ENCODE measurements at regions not wholly inside any gene's neighbourhood (a gene's known extent, or its start where the extent isn't known, plus 50 kb on each side); places are given as distances from the start of the nearest gene placed in this dataset.

DNA sequence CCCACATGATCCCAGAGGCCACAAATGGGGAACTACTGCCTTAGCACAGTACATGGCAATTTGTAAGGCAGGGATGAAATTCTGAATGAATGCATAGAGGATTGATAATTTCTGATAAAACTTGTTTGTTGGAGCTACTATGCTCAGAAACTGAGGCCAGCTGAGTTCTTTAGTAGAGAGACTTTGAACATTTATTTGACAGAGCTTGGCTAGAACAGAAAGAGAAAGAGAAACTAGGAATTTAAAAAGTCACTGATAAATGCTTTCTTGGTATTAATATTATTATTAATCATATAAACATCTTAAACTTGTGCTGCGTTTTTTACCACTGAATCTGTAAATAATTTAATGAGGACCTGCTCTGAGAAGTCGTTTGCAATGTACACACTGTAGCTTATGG is 923.7 kb upstream of the CNTNAP5 start:
- no peak for DNase-seq (ENCODE audit: low spot score)

DNA sequence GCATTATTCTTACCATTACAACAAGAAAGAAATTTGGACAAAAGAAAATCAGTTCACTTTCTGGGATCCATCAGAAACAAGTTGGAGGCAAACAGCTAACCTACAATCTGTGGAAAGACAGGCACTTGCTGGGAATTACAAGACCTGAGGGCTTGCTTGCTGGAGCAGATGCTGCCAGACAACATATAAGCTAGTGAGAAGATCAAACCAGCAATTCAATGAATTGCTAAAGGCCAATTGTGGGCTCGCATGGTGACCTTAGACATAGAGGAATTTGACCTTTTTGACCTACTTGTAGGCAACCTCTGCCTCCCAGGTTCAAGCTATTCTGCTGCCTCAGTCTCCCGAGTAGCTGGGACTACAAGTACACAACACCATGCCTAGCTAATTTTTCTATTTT is 921.2 kb upstream of the CNTNAP5 start:
- no peak for DNase-seq (ENCODE audit: low spot score)

DNA sequence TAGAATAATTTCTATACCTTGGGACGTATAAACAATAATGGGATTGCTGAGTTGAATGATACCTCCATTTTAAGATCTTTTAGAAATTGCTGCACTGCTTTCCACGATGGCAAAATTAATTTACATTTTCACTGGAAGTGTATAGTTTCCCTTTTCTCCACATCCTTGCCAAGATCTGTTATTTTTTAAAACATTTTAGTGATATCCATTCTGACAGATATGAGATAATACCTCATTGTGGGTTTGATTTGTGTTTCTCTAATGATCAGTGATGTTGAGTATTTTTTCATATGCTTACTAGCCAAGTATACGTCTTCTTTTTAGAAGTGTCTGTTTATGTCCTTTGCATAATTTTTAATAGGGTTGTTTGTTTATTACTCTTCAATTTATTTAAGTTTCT is 908.5 kb upstream of the CNTNAP5 start:
- DNase-seq (ENCODE audit: low spot score) = no peak

DNA sequence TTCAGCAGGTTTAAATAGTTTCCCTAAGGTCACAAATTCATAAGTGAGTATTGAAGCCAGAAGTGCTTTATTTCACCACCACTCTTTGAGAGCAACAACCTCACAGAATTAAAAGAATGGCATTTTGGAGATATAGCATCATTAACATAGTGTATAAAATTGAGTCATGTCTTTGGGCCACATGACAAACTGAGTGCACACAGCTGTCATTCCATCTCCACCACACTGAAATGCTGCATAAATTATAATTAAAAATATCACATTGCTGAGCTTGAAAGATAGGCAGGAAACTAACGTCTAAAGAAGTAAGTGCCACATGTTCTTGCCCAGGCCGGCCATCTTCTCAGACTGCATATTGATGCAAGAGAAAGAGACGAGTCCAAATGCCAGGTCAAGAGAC is 897.9 kb upstream of the CNTNAP5 start:
- DNase-seq (ENCODE audit: low spot score) = no peak

DNA sequence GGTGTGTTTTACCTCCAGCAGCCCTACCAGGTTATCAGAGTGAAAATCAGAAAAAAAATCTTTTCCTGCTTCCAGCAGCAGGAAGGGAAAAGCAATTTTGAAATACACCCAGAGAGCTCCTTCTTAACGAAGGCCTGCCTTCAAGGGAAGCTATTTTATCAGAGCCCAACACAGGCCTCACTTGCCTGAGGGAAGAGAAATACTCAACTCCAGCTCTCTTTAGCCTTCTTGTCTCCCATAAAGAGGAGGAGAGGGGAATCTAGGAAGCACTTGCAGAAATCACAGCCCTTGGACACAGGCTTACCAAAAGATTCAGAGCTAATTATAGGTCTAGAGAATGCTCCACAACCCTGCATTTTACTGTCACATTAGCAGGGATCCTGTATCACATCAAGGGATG is 896.1 kb upstream of the CNTNAP5 start:
- no peak for DNase-seq (ENCODE audit: low spot score)

DNA sequence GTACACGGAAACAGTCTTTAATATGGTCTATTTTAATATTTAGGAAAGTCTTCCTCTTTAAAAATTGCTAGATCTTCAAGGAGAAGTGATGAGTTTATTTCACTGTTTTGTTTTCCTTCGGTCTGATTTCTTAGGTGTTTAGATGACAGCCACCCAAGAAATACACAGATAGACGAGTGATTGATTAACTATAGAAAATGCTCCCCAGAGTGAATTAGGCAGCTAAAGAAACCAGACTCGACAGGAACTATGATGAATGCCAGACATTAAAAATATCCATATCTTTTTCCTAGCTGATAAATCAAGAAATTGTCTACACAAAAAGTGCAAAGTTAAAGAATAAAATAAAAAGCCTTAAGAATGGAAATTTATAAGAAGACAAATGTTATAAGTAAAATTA is 888.7 kb upstream of the CNTNAP5 start:
- DNase-seq (ENCODE audit: low spot score) = no peak

DNA sequence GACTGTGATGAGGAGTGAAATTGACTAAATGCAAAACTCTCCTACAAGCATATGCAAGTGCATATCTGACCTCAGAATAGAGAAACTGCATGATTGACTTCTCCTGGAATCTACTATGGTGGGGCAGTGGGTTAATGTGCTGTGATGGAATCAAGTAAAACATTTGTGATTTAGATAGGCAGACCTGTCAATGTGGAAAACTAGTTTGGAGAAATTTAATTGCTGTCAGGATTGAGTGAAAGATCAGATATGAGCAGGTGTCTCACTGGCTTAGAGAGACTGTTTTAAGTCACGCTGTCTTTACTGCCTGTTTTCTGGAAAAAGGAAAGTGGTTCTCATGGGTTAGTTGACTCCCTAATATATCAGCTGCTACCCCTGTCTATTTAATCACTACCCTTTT is 881.0 kb upstream of the CNTNAP5 start:
- DNase-seq (ENCODE audit: low spot score) = no peak

DNA sequence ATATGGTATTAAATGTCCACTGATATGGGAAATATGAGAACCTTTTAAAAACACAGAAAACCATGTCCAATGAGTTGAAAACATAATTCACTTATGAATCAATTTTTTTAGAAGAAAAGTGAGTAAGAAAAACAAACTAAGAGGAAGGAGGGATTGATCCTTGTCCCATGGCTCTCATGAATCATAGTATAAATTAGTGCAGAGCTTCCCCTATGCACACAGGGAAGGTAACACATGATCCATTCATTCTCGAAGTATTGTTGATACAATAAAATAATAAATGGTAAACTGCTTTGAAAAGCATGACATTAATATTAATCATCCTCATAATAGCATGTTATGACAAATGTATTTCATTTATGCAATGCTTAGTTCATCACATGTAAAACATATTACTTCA is 872.0 kb upstream of the CNTNAP5 start:
- no peak for DNase-seq (ENCODE audit: low spot score)

DNA sequence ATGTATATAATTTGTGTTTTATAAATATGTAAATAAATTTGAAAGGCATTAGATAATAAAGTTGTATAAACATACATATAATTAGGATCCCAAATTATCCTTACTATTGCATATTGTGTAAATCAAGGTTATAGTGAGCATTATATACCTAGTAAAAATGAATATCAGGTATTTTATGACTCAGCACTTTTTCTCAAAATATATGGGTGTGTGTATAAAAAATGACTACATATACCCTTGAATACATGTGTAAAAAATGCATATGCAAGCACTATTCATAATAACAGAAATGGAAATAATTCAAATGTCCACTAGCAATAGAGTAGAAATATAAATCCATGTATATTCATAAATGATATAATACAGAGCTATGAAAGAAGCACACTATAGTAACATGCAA is 870.9 kb upstream of the CNTNAP5 start:
- DNase-seq (ENCODE audit: low spot score) = no peak

DNA sequence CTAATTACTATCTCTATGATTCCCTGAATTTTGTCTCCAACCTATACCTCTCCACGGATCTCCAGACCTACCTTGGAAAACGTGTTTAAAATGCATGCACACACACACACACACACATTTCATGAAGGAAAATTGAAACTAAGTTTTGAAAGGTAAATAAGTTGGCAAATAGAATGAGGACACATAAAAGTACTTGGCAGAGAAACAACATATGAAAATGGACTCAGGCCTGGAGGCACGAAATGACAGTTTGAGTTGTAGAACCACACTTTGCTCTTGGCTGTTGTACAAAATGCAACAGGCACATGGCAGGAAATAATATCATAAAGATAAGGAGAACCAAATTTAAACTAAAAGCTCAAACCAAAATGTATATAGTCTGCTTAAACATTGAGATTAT is 868.1 kb upstream of the CNTNAP5 start:
- DNase-seq (ENCODE audit: low spot score) = no peak

DNA sequence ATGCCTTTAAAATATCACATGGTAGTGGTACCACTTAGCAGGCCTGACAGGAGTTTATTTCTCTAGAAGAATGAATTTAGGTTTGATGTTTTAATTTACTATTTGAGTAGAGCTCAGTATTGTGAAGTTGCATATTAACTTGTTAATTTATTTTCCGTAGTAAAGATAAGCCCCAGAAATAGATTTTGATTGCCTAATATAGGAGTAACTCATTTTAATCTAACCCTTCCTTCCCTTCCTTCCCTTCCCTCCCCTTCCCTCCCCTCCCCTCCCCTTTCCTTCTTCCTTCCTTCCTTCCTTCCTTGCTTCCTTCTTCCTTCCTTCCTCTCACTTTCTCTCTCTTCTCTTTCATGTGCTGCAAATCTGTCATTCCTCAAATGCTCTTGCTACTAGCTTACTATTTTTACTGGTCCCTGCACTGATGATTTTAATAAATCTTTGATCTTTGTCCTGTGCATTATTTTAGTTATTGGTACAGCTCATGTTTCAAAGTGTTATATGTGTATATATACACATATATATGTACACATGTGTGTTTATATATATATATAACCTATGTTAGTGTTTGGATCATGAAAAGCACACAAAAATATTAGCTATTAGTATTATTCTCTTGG is 862.6 kb upstream of the CNTNAP5 start:
- no peak for DNase-seq (ENCODE audit: low spot score)

DNA sequence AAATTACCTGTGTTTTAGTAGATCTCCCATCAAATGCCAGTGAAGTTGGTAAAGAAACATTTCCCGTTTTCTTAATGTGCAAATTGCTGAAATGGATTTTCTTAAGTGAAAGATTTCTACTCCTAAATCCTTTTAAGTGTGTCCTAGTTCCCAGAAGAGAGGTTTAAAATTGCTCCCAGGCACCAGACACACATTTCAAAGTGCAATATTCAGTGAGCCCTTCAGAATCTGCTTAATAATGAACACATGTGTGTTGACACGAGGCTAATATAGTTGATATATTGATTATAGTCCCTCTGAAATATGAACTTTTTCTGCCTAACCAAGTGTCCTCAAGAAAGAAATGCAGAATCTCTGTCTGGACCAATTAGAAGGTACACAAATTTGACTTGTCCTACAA is 861.7 kb upstream of the CNTNAP5 start:
- no peak for DNase-seq (ENCODE audit: low spot score)

DNA sequence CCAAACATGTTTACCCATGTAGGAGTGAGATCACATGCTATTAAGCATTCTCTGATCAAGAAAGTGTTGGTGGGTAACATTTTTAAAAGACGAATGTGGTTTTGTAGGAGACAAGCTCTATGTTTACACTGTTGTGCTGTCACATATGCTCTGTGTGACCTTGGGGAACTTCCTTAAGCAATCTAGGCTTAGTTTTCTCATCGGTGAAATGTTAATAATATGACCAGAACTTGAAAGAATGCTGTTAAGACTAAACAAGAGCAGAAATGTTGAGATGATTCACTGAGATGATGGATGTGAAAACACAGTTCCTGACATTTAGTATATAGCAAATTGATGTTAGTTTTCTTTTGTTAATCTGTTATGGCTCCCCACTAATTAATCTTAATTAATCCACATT is 860.9 kb upstream of the CNTNAP5 start:
- DNase-seq (ENCODE audit: low spot score) = no peak

DNA sequence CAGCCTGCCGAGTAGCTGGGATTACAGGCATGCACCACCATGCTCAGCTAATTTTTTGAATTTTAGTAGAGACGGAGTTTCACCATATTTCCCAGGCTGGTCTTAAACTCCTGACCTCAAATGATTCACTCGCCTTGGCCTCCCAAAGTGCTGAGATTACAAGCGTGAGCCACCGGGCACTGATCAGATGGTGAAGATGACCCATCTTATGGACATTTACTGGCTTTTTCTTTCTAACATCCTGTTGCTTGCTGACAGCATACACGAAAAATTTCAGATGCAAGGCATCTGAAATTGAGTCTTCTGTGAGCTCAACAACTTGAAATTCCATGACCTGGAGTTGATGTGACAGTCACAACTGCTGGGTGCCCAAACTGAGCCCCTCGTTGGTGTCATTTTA is 859.5 kb upstream of the CNTNAP5 start:
- DNase-seq (ENCODE audit: low spot score) = no peak

DNA sequence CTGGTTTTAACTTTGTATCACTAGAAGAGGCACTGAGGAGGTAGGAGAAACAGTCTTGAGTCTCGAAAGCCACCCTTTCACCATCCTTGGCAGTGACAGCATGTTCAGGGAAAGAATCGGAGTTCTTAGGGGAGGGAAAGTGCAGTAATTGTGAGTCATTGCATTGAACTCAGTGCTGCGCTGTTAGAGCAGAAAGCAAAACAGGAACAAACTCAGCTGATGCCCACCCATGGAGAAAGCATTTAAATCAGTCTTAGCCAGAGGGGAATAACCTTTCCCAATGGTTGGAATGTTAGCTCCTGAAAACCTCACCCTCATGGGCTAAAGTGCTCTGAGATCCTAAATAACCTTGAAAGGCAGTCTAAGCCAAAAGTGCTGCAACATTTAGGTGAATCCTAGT is 845.6 kb upstream of the CNTNAP5 start:
- no peak for DNase-seq (ENCODE audit: low spot score)

DNA sequence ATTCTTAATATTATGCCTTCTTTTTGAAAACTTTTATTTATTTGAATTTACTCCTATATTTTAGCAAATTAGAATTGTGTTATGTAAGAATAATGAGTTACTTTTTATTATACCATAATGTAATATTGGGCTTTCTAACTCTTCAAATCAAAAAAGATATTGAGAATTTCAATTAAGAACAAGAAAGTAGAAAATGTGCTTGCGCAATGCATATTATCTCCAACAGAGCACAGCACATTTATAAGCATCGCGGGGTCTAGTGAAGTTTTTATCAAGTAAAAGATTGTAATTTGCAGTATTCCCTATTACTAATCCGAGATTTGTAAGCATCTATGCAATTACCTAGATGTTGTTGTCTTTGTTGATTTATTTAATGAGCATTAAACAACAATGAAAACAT is 829.1 kb upstream of the CNTNAP5 start:
- DNase-seq (ENCODE audit: low spot score) = no peak

DNA sequence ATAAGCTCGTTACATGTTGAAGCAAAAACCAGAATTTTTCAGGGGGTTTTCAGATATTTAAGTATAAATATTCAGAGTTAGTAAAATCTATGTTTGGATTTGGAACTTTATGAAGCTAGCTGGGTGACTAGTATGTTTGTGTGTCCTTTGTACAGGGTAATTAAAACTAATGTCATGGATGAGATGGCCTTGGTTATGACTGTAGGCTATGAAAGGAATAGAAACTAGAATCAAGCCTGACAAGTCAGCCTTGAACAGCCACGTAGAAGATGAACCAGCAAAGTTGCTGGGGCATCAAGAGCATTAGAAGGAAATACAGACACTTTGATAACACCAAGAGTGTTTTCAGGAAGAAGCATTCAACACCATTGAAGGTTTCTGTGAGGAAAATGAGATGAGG is 825.1 kb upstream of the CNTNAP5 start:
- DNase-seq (ENCODE audit: low spot score) = no peak

DNA sequence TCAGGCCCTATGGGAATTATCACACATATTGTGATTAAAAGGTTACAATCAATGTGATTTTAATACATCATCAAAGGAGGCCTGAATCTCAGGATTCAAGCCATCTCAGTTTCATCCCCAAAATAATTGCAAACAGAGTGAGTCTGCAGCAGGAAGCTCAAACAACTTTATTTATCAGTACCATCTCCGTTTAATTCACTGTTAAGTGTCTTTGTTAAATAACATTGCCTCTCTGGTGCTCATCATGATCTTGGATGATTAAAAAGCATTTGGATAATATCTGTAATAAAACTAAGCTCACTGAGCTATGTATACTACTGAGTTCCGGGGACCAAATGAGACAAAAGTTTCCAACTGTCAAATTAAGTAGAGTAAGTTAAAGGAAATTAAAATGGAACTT is 817.8 kb upstream of the CNTNAP5 start:
- DNase-seq (ENCODE audit: low spot score) = no peak

DNA sequence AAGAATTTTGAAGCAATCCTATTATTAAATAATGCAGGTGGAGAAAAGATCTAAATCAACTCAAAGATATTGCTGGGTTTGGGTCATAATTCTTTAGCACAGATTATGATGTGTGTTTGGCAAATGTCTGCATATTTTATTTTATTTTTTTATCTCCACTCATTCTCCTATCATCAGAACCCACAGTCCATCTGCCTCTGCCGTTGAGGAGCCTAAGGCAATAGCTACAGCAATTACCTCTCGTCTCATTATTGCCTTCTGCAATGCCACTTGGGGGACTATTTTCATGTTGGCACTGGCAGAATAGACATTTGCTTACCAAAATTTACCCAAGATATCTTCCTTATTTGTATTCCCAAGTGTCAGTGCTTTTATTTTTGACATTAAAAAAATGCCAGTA is 815.9 kb upstream of the CNTNAP5 start:
- no peak for DNase-seq (ENCODE audit: low spot score)

DNA sequence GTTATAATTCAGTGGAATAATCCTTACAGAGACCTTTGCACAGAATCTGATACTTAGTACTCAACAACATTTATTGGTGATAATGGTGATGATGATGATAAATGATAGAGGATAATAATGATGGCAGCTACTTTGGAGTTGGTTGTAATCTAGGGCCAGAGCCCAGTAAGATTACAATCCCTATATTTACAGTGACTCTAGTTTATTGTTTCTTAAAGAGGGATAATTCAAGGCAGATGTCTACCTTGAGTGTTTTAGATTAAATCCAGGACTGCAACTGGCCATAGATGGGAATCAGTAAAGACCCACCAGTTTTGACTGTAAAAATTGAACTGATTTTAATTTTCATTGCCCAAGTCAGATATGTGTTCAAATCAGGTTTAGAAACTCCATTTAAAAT is 813.9 kb upstream of the CNTNAP5 start:
- DNase-seq (ENCODE audit: low spot score) = no peak

DNA sequence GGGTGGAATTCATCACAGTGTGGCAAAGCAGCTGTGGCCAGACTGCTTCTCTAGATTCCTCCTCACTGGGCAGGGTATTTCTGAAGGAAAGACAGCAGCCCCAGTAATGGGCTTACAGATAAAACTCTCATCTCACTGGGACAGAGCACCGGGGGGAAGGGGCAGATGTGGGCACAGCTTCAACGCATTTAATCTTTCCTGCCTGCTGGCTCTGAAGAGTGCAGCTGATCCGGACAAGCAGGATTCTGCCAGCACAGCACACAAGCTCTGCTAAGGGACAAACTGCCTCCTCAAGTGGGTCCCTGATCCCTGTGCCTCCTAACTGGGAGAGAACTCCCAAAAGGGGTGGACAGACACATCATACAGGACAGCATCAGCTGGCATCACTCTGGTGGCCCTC is 779.9 kb upstream of the CNTNAP5 start:
- no peak for DNase-seq (ENCODE audit: low spot score)

DNA sequence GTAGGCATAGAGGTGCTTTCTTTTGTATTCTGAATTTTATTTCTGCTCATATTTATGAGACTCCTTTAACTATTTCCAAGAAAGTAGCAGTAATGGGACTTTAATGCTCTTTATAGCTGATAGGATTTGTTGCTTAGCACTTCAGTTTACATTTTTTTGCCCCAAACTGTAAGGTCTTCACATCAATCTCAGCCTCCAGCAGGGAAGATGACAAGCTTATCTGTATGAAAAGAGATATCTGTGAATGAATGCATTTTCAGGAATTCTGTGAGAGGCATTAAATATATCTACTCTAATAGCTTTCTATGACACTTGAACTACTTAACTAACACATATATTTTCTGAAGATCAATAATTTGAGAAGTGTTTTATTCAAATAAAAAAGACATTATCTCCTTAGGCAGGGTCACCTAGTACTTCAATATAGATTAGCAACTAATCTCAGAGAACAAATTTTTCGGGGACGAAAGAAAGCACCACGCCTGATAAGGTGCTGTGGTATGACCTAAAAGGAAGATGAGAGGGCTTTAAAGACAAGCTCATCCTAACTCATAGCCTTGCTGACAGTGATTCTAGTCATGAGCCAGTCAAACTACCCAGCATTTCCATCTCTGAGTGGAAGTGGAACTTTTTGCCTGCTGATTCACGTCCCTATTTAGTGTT is 766.1 kb upstream of the CNTNAP5 start:
- no peak for DNase-seq (ENCODE audit: low spot score)

DNA sequence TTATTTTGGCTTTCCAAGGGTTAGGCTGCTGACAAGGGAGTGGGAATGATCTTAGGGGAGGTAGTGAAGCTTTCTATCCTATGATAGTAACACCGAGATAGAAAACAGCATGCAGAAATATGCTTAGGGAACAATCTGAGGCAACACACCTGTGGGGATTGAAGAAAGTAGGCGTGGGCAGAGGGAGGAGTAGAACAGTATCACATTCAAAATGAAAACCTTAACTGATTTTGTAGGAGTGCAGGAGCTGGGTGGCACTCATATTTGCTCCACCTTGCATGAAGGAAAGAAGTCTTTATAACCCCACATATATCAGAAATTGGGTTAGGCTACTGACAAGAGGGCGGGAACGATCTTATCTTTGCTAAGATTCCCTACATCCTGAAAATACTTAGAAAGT is 762.2 kb upstream of the CNTNAP5 start:
- DNase-seq (ENCODE audit: low spot score) = no peak

DNA sequence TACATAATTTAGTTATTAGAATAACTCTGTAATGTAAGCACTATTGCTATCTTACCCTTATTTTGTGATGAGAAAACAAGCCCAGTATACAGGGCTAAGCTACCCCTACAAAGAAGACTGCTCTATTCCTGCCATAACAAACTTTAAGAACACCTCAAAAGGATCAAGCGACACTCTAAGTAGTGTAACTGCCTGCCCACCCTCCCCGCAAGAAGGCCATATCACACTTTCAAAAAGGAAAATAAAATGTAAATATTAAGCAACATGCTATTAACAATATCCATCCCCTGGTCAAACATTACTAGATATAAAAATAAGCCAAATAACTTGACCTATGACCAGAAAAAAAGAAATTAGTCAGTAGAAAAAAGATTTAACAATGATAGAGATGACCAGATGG is 741.7 kb upstream of the CNTNAP5 start:
- DNase-seq (ENCODE audit: low spot score) = no peak

DNA sequence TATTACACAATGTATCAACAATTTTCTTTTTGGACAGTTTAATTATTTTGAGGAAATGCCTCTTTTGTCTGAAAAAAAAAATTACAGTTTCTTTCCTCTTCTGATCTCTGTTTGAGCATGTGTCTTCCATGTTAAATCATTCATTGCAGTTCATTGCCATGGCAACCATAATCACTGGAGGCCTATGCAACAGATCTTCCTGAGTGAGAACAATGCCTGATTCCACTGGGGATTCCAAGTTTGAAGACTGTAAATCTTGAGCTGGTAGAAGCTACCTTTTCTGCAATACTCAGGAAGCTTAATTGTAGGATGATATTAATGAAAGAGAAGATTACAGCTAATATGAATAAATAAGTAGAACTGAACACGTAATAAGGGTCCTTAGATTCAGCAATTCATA is 721.4 kb upstream of the CNTNAP5 start:
- DNase-seq (ENCODE audit: low spot score) = no peak
